Endothelial cell of umbilical vein (primary cell): ENCODE measurements at regions not wholly inside any gene's neighbourhood (a gene's known extent, or its start where the extent isn't known, plus 50 kb on each side); places are given as distances from the start of the nearest gene placed in this dataset.

ENCODE experiments used
- BruUV-seq: library from RNA; stranded (reverse); fragments of 400-500 nt; replicated peaks from 2 replicates; lab custom pipeline; 2021; lab: Mats Ljungman, UMichigan
- CTCF ChIA-PET: fragments of 300-600, 350-600 bp; sonication (Branson Sonifier 250); formaldehyde crosslinking; loops from one replicate; lab custom pipeline; 2021; ENCODE audit warnings: antibody characterized with exemption, inconsistent platforms; lab: Charles Lee
- POLR2A ChIA-PET: fragments of 300-600, 350-600 bp; sonication (Branson Sonifier 250); formaldehyde crosslinking; loops from one replicate; lab custom pipeline; 2021; ENCODE audit warnings: antibody characterized with exemption, inconsistent platforms; lab: Charles Lee
- DNase-seq: peaks from one replicate; pipeline ENCODE4 v3.0.0-alpha.2; 2011; ENCODE audit warnings: low read depth, low spot score
- FAIRE-seq: peaks from 2 replicates; lab custom pipeline; 2011; peaks lifted over from hg19 to GRCh38; lab: Jason Lieb, UNC
- H2AFZ ChIP-seq: 2 replicates; pipeline ENCODE4 v1.6.0; 2012; ENCODE audit warnings: low read depth, low read length, control low read depth, inconsistent platforms
- H3K27ac ChIP-seq: 2 replicates; pipeline ENCODE4 v1.5.1; 2011; ENCODE audit warnings: low read depth, mild to moderate bottlenecking, control low read depth, low read length, moderate library complexity; ENCODE audit not compliant: insufficient read depth
- H3K27me3 ChIP-seq, 2 experiments: 2 replicates each; pipeline versions ENCODE4 v1.6.0 to v1.6.1; 2011; ENCODE audit warnings: low read length in 2 of 2, mixed read lengths in 1 of 2; ENCODE audit not compliant: control insufficient read depth in 2 of 2, insufficient read depth in 2 of 2
- H3K36me3 ChIP-seq, 2 experiments: 2 replicates in 1 of 2; 3 replicates in 1 of 2; pipeline ENCODE4 v1.5.1; 2011; ENCODE audit warnings: low read length in 2 of 2, mild to moderate bottlenecking in 1 of 2, moderate library complexity in 1 of 2; ENCODE audit not compliant: control insufficient read depth in 2 of 2, insufficient read depth in 2 of 2; ENCODE audit errors: extremely low read depth in 1 of 2
- H3K4me1 ChIP-seq: 3 replicates; pipeline ENCODE4 v1.5.1; 2011; ENCODE audit warnings: mild to moderate bottlenecking, low read length; ENCODE audit not compliant: control insufficient read depth, insufficient read depth; ENCODE audit errors: extremely low read depth
- H3K4me2 ChIP-seq: 2 replicates; pipeline ENCODE4 v1.6.1; 2011; ENCODE audit warnings: low read length, control low read depth, mixed read lengths; ENCODE audit not compliant: insufficient read depth
- H3K4me3 ChIP-seq, 3 experiments: fragments of 200-600 bp in 1 of 3; sonication (generic), shearing (Covaris generic) in 1 of 3; replicated peaks in 1 of 3; 2 replicates each; pipeline ENCODE4 v1.5.1; 2011 to 2016; ENCODE audit warnings: control low read depth in 3 of 3, low read length in 3 of 3, mild to moderate bottlenecking in 2 of 3, inconsistent platforms in 1 of 3, low read depth in 1 of 3, moderate library complexity in 1 of 3; ENCODE audit not compliant: insufficient read depth in 1 of 3
- H3K79me2 ChIP-seq: 2 replicates; pipeline ENCODE4 v1.6.0; 2012; ENCODE audit warnings: low read length, inconsistent platforms; ENCODE audit not compliant: control insufficient read depth, insufficient read depth
- H3K9ac ChIP-seq: replicated peaks from 2 replicates; pipeline ENCODE3; 2011; ENCODE audit warnings: low read length, control low read depth; ENCODE audit not compliant: insufficient read depth; ENCODE audit errors: extremely low read depth
- H3K9me1 ChIP-seq: replicated peaks from 3 replicates; pipeline ENCODE4 v1.6.0; 2011; ENCODE audit warnings: mild to moderate bottlenecking, low read length; ENCODE audit not compliant: control insufficient read depth, insufficient read depth; ENCODE audit errors: extremely low read depth
- H3K9me3 ChIP-seq: replicated peaks from 2 replicates; pipeline ENCODE4 v1.5.1; 2012; ENCODE audit warnings: low read length, inconsistent platforms; ENCODE audit not compliant: control insufficient read depth, insufficient read depth
- H4K20me1 ChIP-seq: replicated peaks from 2 replicates; pipeline ENCODE3; 2011; ENCODE audit warnings: mild to moderate bottlenecking, low read length; ENCODE audit not compliant: control insufficient read depth, insufficient read depth; ENCODE audit errors: extremely low read depth
- CTCF ChIP-seq, 2 donors: IDR thresholded peaks; 1 replicate in 1 of 2; 2 replicates in 1 of 2; pipeline ENCODE4 v1.5.1; 2011; ENCODE audit warnings: low read length in 2 of 2, mild to moderate bottlenecking in 2 of 2, moderate library complexity in 2 of 2, control low read depth in 1 of 2, inconsistent platforms in 1 of 2, low read depth in 1 of 2; ENCODE audit not compliant: insufficient read depth in 1 of 2; ENCODE audit errors: extremely low read depth in 1 of 2
- EZH2 ChIP-seq: IDR thresholded peaks from 2 replicates; pipeline ENCODE4 v1.6.1; 2012; ENCODE audit warnings: borderline replicate concordance, low read depth, mild to moderate bottlenecking, moderate library complexity, low read length, inconsistent platforms; ENCODE audit not compliant: severe bottlenecking
- GATA2 ChIP-seq: IDR thresholded peaks from 2 replicates; pipeline ENCODE4 v1.7.0; 2011; ENCODE audit warnings: low read depth, mild to moderate bottlenecking, moderate library complexity, mixed read lengths, low read length; ENCODE audit not compliant: insufficient read length, insufficient read depth
- JUN ChIP-seq: IDR thresholded peaks from 2 replicates; pipeline ENCODE4 v1.6.1; 2011; ENCODE audit warnings: borderline replicate concordance, low read depth; ENCODE audit not compliant: insufficient read length, insufficient read depth
- MYC ChIP-seq: IDR thresholded peaks from one replicate; pipeline ENCODE4 v1.6.1; 2011; ENCODE audit warnings: mild to moderate bottlenecking, low read depth, low read length
- POLR2A ChIP-seq: IDR thresholded peaks from 2 replicates; pipeline ENCODE4 v1.6.1; 2012; ENCODE audit warnings: low read depth, mild to moderate bottlenecking, control low read depth, low read length
- POLR2AphosphoS5 ChIP-seq: IDR thresholded peaks from 2 replicates; pipeline ENCODE4 v1.6.1; 2012; ENCODE audit warnings: low read depth, mild to moderate bottlenecking, control low read depth, low read length, moderate library complexity; ENCODE audit not compliant: insufficient read depth
- dilution Hi-C: fragments of 300-500 bp; cut with MboI; formaldehyde crosslinking; loops from one replicate; pipeline ENCODE4 v1.15.0; 2019; ENCODE audit warnings: low sequenced_read_pairs; ENCODE audit not compliant: extremely low pct_ligation_motif_present
- intact Hi-C: fragments of 100-400 bp; cut with micrococcal nuclease; formaldehyde crosslinking; loops from one replicate; pipeline ENCODE4 v1.10.0; 2022

GRCh38 chr5:121108725-121109124 lies 644.6 kb downstream of the PRR16 start:
- ChIA-PET CTCF (interaction anchor here (1.1 kb wide), 1 partner anchor 22 kb away, joined by 4 read pairs; no protein-coding TSS in a partner anchor), POLR2A (no interaction called here)
- Histone ChIP-seq H3K27me3 (no peaks in the 10 kb centered on the region), H3K4me1 (no peaks in the 10 kb centered on the region), H3K9me3 (no peaks in the 10 kb centered on the region), H3K4me3 (no peak overlapping the region), H3K79me2 (no peaks in the 10 kb centered on the region), H4K20me1 (no peaks in the 10 kb centered on the region), H2AFZ (no peak overlapping the region), H3K9ac (no peak overlapping the region), H3K4me2 (no peak overlapping the region), H3K9me1 (no peaks in the 10 kb centered on the region), H3K27ac (no peak overlapping the region), H3K36me3 (no peaks in the 10 kb centered on the region)
- FAIRE-seq (no peak), DNase-seq (no peak)
- no TSS peak for BruUV-seq
- intact Hi-C loops (no loop called here), dilution Hi-C loops (no loop called here)
- TF ChIP-seq JUN (no peak), EZH2 (no peak), POLR2AphosphoS5 (no peak), POLR2A (no peak), GATA2 (no peak), MYC (no peak), CTCF (IDR thresholded peaks at IDR 0.05; ENCODE audit: extremely low read depth in 1 of 2, insufficient read depth in 1 of 2, low read depth in 1 of 2, low read length in 2 of 2) (no peak)

- no peak overlapping the region for H2AFZ ChIP-seq
- dilution Hi-C loops (no loop called here), intact Hi-C loops (no loop called here)
- no peaks in the 10 kb centered on the region for H3K9me3 ChIP-seq
- no peaks in the 10 kb centered on the region for H3K27me3 ChIP-seq
- H3K79me2 ChIP-seq, result no peaks in the 10 kb centered on the region
- H3K27ac ChIP-seq, result no peak overlapping the region
- TF ChIP-seq JUN (no peak), EZH2 (no peak)
- H3K9me1 ChIP-seq, result no peaks in the 10 kb centered on the region
- H3K4me3 ChIP-seq, result no peak overlapping the region
- CTCF ChIA-PET, result interaction anchor here (1.1 kb wide), 1 partner anchor 21 kb away, joined by 4 read pairs; no protein-coding TSS in a partner anchor
- no peaks in the 10 kb centered on the region for H3K36me3 ChIP-seq
- FAIRE-seq (no peak), DNase-seq (no peak)
- H4K20me1 ChIP-seq, result no peaks in the 10 kb centered on the region
- BruUV-seq, result no TSS peak
- H3K4me2 ChIP-seq, result no peak overlapping the region
- POLR2A ChIA-PET, result no interaction called here
- no peak overlapping the region for H3K9ac ChIP-seq
- no peaks in the 10 kb centered on the region for H3K4me1 ChIP-seq
Measured at GRCh38 chr5:121109817-121110216, 645.7 kb downstream of the PRR16 start.
